ENCODE measurements at regions not wholly inside any gene's neighbourhood (a gene's known extent, or its start where the extent isn't known, plus 50 kb on each side); places are given as distances from the start of the nearest gene placed in this dataset.

- no peak for DNase-seq
- H3K36me3 ChIP-seq = no peaks in the 10 kb centered on the region
- no peak for TF ChIP-seq CTCF (IDR thresholded peaks at IDR 0.05; ENCODE audit: low read depth, low read length)
These were observed 426.2 kb upstream of the BRINP1 start for GRCh38 chr9:119795395-119795794.

GRCh38 chr9:119794836-119795235 is 425.6 kb upstream of the BRINP1 start:
- Histone ChIP-seq H3K4me1 (no peaks in the 10 kb centered on the region), H3K4me3 (ENCODE audit: low read depth, low read length) (no peak overlapping the region), H3K9me3 (no peaks in the 10 kb centered on the region), H3K36me3 (no peaks in the 10 kb centered on the region), H3K27me3 (no peaks in the 10 kb centered on the region)
- TF ChIP-seq CTCF (IDR thresholded peaks at IDR 0.05; ENCODE audit: low read depth, low read length) = no peak
- DNase-seq = no peak

More at GRCh38 chr9:119795395-119795794, 426.2 kb upstream of the BRINP1 start:
- H3K4me1 ChIP-seq = no peaks in the 10 kb centered on the region
- no peak overlapping the region for H3K4me3 ChIP-seq (ENCODE audit: low read depth, low read length)
- no peaks in the 10 kb centered on the region for H3K27me3 ChIP-seq
- no peaks in the 10 kb centered on the region for H3K9me3 ChIP-seq

GRCh38 chr9:119793218-119793617 is 424.0 kb upstream of the BRINP1 start:
- Histone ChIP-seq H3K4me1 (no peaks in the 10 kb centered on the region), H3K27me3 (no peaks in the 10 kb centered on the region), H3K4me3 (ENCODE audit: low read depth, low read length) (no peak overlapping the region), H3K9me3 (no peaks in the 10 kb centered on the region), H3K36me3 (no peaks in the 10 kb centered on the region)
- DNase-seq = no peak
- no peak for TF ChIP-seq CTCF (IDR thresholded peaks at IDR 0.05; ENCODE audit: low read depth, low read length)

GRCh38 chr9:119792242-119792641 is 423.0 kb upstream of the BRINP1 start:
- Histone ChIP-seq H3K9me3 (no peaks in the 10 kb centered on the region), H3K27me3 (no peaks in the 10 kb centered on the region), H3K4me3 (ENCODE audit: low read depth, low read length) (no peak overlapping the region), H3K4me1 (no peaks in the 10 kb centered on the region), H3K36me3 (no peaks in the 10 kb centered on the region)
- TF ChIP-seq CTCF (IDR thresholded peaks at IDR 0.05; ENCODE audit: low read depth, low read length) = no peak
- no peak for DNase-seq

GRCh38 chr9:119789987-119790386 is 420.8 kb upstream of the BRINP1 start:
- Histone ChIP-seq H3K4me1 (no peaks in the 10 kb centered on the region), H3K36me3 (no peaks in the 10 kb centered on the region), H3K27me3 (no peaks in the 10 kb centered on the region), H3K4me3 (ENCODE audit: low read depth, low read length) (no peak overlapping the region), H3K9me3 (no peaks in the 10 kb centered on the region)
- no peak for DNase-seq
- no peak for TF ChIP-seq CTCF (IDR thresholded peaks at IDR 0.05; ENCODE audit: low read depth, low read length)

GRCh38 chr9:119788921-119789320 is 419.7 kb upstream of the BRINP1 start:
- Histone ChIP-seq H3K4me1 (no peaks in the 10 kb centered on the region), H3K27me3 (no peaks in the 10 kb centered on the region), H3K36me3 (no peaks in the 10 kb centered on the region), H3K4me3 (ENCODE audit: low read depth, low read length) (no peak overlapping the region), H3K9me3 (no peaks in the 10 kb centered on the region)
- TF ChIP-seq CTCF (IDR thresholded peaks at IDR 0.05; ENCODE audit: low read depth, low read length) = no peak
- DNase-seq = no peak
